Activated CD4-positive, alpha-beta T cell treated with anti-CD3 and anti-CD28 coated beads, Interleukin-2, amount 50 U/mL, for 24 hours (primary cell): ENCODE measurements at regions not wholly inside any gene's neighbourhood (a gene's known extent, or its start where the extent isn't known, plus 50 kb on each side); places are given as distances from the start of the nearest gene placed in this dataset.

Experiments
- DNase-seq, 2 donors: peaks; one replicate each; pipeline ENCODE4 v3.0.0-alpha.2; 2020; ENCODE audit warnings: low read depth in 1 of 2, low spot score in 1 of 2

- DNase-seq: no peak
Measured at GRCh38 chr22:48943567-48944432, 883.9 kb downstream of the BRD1 start.

- DNase-seq: no peak
Measured at GRCh38 chr22:48942698-48943566, 884.7 kb downstream of the BRD1 start.

GRCh38 chr22:48941903-48942575 lies 885.6 kb downstream of the BRD1 start:
- no peak for DNase-seq

- DNase-seq: no peak
Measured at GRCh38 chr22:48941033-48941902, 886.4 kb downstream of the BRD1 start.

GRCh38 chr22:48940266-48941032 lies 887.2 kb downstream of the BRD1 start:
- DNase-seq: no peak

- no peak for DNase-seq
Measured at GRCh38 chr22:48939441-48940265, 888.0 kb downstream of the BRD1 start.

- DNase-seq: no peak
Measured at GRCh38 chr22:48938741-48939140, 888.9 kb downstream of the BRD1 start.

GRCh38 chr22:48937032-48937639 lies 890.5 kb downstream of the BRD1 start:
- no peak for DNase-seq

GRCh38 chr22:48936391-48936790 lies 891.3 kb downstream of the BRD1 start:
- DNase-seq: no peak

- no peak for DNase-seq
Measured at GRCh38 chr22:48934446-48934845, 893.2 kb downstream of the BRD1 start.

GRCh38 chr22:48931452-48931851 lies 896.2 kb downstream of the BRD1 start:
- DNase-seq: no peak

GRCh38 chr22:48929276-48929790 lies 898.3 kb downstream of the BRD1 start:
- DNase-seq: no peak

GRCh38 chr22:48927591-48927990 lies 900.1 kb downstream of the BRD1 start:
- DNase-seq: no peak

GRCh38 chr22:48926643-48927042 lies 901.0 kb downstream of the BRD1 start:
- DNase-seq: no peak

GRCh38 chr22:48926136-48926535 lies 901.5 kb downstream of the BRD1 start:
- no peak for DNase-seq

GRCh38 chr22:48925450-48925849 lies 902.2 kb downstream of the BRD1 start:
- no peak for DNase-seq

- no peak for DNase-seq
Measured at GRCh38 chr22:48923996-48924395, 903.7 kb downstream of the BRD1 start.

- no peak for DNase-seq
Measured at GRCh38 chr22:48923165-48923865, 904.4 kb downstream of the BRD1 start.
